H7 (cell line): ENCODE measurements at regions not wholly inside any gene's neighbourhood (a gene's known extent, or its start where the extent isn't known, plus 50 kb on each side); places are given as distances from the start of the nearest gene placed in this dataset.
"Not testable (repeated sequence)": the region's sequence is repeated elsewhere in the genome, so short reads cannot be mapped to it uniquely, and the experiment has no call there.

ENCODE experiments used
- DNase-seq: peaks from one replicate; pipeline ENCODE4 v3.0.0; 2012
- H3K27me3 ChIP-seq: 2 replicates; pipeline ENCODE4 v1.6.0; 2011; ENCODE audit warnings: mild to moderate bottlenecking, low read length; ENCODE audit not compliant: control insufficient read depth, insufficient read depth
- H3K36me3 ChIP-seq: replicated peaks from 2 replicates; pipeline ENCODE4 v1.5.1; 2011; ENCODE audit warnings: low read length; ENCODE audit not compliant: control insufficient read depth, insufficient read depth
- H3K4me3 ChIP-seq: 2 replicates; pipeline ENCODE4 v1.5.1; 2011; ENCODE audit warnings: low read depth, mild to moderate bottlenecking, control low read depth, low read length, moderate library complexity; ENCODE audit not compliant: insufficient read depth

DNA sequence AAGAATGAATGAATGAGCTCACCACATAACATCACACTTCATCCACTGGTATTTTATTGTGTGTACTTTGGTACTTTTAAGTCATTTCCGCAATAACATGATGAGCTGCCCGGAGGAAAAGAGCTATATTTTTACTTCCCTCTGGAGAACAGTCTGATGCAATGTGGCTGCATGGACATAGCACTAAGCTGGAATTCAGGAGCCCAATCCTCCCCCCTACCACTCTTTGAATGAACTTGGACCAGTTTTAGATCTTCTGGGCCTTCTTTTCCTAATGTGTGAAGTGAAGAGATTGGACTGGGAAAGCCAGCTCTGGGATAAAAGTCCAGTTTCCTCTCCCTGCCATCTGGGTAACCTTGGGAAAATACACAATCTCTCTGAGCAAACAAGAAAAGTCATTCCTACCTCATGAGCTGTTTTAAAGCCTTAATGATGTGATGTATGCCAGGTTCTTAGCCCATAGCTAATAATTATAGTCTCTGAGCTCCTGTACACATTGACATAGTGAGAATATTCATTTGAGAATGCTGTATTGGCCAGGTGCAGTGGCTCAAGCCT lies 79.3 kb downstream of the ABCC12 start:
- H3K27me3 ChIP-seq = no peaks in the 10 kb centered on the region
- H3K36me3 ChIP-seq = no peaks in the 10 kb centered on the region
- H3K4me3 ChIP-seq = no peak overlapping the region
- no peak for DNase-seq

DNA sequence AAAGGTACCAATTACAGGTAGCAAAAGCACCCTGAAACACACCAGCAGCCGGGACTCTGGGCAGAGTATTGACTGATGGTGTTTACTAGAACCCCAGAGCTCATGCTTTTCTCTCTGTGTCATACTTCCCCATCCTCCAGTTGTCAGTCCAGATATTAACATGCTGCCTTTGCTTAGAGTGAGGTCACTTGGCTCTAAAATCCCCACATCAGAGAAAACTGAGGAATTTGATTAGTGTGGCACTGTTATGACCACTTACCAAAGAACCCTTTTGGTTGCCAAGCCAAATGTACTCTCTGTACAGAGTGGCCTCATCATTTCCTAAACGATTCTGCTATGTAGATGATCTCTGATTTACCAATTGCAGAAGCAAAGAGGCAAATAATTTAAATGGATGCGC lies 80.4 kb downstream of the ABCC12 start:
- H3K4me3 ChIP-seq = no peak overlapping the region
- DNase-seq = no peak
- no peaks in the 10 kb centered on the region for H3K36me3 ChIP-seq
- H3K27me3 ChIP-seq = no peaks in the 10 kb centered on the region

DNA sequence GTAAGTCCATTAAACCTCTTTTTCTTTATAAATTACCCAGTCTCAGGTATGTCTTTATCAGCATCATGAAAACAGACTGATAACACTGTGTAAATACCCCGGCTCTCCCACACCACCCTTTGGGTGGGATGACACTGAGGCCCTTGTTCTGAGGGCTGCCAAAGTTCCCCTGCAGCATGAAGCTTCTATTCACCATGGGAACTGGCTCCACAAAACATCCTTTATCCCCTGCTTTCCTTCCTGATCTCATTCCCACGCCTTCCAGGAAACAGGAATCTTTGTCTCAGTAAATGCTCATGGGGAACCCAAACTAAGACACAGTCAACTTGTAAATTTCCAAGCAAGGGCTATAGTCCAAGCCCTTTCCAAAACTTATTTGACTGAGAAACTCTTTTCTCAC lies 88.4 kb downstream of the ABCC12 start:
- no peak overlapping the region for H3K4me3 ChIP-seq
- H3K27me3 ChIP-seq = no peaks in the 10 kb centered on the region
- H3K36me3 ChIP-seq = no peaks in the 10 kb centered on the region
- DNase-seq = no peak

DNA sequence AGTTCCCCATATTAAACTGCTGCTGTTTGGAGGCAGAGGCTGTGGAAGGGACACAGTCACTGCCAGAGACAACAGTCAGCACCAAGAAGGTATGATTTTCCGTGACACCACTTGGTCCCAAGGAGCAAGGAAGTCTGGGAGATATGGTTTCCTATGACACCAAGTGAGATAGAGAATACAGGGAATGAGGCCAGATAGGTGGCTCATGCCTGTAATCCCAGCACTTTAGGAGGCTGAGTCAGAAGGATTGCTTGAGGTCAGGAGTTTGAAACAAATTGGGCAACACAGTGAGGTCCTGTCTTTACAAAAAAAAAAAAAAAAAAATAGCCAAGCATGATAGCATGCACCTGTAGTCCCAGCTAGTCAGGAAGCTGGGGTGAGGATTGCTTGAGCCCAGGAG lies 90.8 kb downstream of the ABCC12 start:
- Histone ChIP-seq H3K27me3 (no peaks in the 10 kb centered on the region), H3K36me3 (no peaks in the 10 kb centered on the region), H3K4me3 (no peak overlapping the region)
- no peak for DNase-seq

DNA sequence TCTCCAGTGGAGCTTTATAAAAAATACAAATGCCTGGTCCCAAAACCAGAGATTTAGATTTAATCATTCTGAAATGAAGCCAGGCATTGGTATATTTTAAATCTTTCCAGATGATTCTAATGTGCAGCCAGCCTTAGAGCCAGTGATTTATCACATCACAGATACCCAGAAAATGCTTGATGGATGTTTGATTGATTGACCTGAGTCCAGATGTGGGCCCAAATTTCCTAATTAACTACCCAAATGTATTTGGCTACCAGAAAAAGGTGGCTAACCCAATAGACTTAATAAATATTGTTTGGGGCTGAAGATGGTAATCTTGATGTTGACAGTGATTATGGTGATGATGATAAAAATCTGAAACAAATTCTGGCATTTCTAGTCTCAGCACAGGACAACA lies 93.1 kb downstream of the ABCC12 start:
- Histone ChIP-seq H3K4me3 (no peak overlapping the region), H3K27me3 (no peaks in the 10 kb centered on the region), H3K36me3 (no peaks in the 10 kb centered on the region)
- no peak for DNase-seq

DNA sequence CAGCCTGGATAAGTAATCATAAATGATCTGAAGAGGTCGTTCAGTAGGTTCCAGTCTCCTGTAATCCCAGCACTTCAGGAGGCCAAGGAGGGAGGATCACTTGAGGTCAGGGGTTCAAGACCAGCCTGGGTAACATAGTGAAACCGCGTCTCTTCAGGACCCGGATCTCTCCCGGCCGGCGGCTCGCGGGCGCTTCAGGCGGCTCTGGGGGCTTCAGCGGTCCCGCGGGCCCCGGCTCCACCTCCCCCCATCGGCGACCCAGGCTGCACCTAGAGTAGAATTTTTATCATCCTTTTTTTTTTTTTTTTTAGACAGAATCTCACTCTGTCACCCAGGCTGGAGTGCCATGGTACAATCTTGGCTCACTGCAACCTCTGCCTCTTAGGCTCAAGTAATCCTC lies 95.9 kb downstream of the ABCC12 start:
- Histone ChIP-seq H3K36me3 (no peaks in the 10 kb centered on the region), H3K27me3 (no peaks in the 10 kb centered on the region), H3K4me3 (no peak overlapping the region)
- no peak for DNase-seq

DNA sequence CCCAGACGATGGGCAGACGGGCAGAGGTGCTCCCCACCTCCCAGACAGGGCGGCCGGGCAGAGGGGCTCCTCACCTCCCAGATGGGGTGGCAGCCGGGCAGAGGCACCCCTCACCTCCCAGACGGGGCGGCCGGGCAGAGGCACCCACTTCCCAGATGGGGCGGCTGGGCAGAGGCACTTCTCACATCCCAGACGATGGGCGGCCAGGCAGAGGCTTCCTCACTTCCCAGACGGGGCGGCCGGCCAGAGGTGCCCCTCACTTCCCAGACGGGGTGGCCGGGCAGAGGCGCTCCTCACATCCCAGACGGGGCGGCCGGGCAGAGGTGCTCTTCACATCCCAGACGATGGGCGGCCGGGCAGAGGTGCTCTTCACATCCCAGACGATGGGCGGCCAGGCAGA lies 96.6 kb downstream of the ABCC12 start:
- not testable (repeated sequence) for H3K36me3 ChIP-seq, H3K27me3 ChIP-seq, DNase-seq

DNA sequence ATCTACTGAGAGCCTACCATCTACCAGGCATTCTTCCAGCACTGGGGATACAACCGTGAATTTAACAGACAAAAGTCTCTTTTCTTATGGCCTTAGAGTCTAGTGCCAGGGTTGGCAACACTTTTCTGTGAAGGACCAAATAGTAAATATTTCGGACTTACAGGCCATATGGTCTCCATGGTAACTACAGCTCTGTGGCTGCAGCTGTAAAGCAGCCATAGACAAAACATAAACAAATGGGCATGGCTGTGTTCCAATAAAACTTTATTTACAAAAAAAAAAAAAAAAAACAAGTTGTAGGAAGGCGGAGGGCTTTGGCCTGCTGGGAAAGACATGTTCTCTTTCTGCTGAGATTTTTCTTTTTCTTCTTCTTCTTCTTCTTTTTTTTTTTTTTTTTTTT lies 98.7 kb downstream of the ABCC12 start:
- H3K36me3 ChIP-seq = no peaks in the 10 kb centered on the region
- no peak for DNase-seq
- H3K27me3 ChIP-seq = no peaks in the 10 kb centered on the region
- H3K4me3 ChIP-seq = no peak overlapping the region

More for the DNA sequence above, 96.6 kb downstream of the ABCC12 start:
- H3K4me3 ChIP-seq = not testable (repeated sequence)

DNA sequence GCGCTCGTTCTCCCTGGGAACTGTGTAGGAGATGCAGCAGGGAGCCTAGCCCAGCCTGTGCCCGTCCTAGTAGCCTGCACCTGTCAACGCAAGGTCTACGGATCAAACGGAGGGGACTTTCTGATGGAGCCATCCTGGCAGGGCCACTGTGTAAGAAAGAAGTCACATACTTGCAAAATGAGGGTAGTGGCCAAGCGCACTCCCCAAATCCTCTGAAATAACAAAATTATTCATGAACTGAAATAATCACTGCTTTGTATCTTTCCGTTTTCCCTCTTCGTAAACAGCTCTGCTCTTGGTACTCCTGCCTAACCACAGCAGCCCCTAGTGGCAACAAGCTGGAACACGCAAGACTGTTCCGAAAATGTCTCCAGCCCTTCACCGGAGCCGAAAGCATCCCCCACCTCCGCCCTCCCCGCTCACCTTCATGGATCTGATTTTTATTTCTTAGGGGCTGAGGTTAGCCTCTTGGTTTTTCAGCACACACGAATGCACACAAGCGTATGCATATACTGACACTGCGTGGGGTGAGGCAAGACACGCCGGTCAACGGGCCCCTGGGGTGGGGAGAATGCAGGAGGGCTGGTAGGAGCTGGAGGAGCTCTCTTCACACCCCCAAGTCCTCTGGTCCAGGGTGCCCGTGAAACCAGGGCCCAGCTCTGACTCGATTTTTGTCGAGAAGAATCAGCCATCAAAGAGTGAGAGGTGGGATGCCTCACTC lies 100.8 kb downstream of the ABCC12 start:
- peak; percentile 76 for DNase-seq
- no peak overlapping the region for H3K4me3 ChIP-seq
- H3K36me3 ChIP-seq = no peaks in the 10 kb centered on the region
- H3K27me3 ChIP-seq = no peaks in the 10 kb centered on the region

DNA sequence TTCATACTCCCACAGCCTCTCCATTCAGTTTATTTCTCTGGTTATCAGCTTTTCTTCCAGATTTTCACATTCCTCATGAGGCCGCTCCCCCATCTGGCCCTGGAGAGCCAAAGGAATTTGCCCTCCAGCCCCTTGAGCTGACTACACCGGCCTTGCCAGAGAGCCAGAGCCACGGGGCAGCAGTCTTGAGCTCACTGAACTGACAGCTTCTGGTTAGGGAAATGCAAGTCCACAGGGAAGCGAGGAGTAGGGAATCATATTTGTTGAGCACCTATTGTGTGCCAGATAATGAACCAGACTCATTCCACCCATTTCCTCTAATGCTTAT lies 102.4 kb downstream of the ABCC12 start:
- Histone ChIP-seq H3K27me3 (no peaks in the 10 kb centered on the region), H3K4me3 (no peak overlapping the region), H3K36me3 (no peaks in the 10 kb centered on the region)
- DNase-seq = peak; percentile 44

DNA sequence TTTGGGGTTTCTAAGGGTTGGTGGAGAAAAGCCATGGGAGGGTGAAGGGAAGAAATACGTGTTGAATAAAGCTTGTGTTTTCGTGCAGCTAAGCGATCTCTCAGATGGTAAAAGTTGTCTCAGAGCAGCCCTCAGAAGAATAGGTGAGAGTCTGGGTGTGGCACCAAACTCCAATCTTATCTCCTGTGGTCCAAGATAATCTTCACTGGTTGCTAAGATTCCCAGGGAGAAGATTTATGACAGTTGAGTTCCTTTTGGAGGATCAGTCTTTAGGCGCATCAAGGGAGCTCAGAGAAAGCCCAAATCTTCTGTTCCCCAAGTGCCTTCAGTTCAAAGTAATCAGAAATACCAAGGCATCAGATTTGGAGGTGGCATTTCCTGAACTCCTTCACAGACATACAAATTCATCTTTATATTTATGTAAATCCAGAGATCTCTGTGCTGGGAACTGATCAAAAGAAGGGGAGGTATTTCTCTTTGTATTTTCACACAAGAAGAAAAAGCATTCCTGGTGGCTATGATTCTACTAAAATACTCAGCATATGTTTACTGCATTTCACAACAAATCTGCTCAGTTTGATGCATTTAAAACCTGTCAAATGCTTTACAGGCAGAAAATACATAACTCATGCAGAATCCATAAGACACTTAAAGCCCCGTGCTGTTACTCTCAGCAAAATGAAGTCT lies 102.9 kb downstream of the ABCC12 start:
- no peak for DNase-seq
- Histone ChIP-seq H3K4me3 (no peak overlapping the region), H3K27me3 (no peaks in the 10 kb centered on the region), H3K36me3 (no peaks in the 10 kb centered on the region)

DNA sequence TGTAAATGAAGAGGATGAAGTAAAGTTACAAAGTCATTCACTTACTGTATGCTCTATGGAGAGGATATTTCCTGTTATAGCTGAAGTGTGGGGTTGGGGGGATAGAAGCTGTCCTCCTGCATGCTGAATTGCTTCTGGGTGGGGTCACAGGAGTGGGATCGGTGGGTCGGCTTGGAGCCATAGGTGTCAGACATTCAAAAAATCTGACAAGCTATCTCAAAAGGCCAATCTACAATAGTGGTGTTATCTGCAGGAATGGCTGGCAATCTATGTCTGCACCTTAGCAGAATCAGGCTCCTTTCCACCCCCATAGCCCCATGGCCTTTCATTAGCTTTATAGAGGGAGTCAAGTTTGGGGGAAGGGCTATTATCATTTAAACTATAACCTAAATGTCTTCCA lies 104.9 kb downstream of the ABCC12 start:
- H3K4me3 ChIP-seq = no peak overlapping the region

DNA sequence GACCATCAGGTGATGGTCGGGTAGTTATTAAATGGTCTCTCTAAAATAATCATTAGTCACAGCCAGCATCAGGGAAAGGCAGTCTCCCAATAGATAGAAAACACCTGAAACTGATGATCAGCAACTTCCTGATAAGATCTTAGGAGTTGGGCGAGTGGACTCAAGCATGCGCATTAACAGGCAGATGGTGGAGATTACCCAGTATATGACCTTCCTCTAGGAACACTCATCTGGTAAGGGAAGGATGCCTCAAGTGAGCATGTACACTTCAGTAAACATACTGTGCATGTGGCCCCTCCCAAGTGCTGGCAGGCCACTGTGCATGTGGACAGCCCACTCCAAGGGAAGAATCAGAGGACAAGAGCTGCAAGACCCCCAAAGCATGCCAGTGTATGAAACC lies 105.9 kb downstream of the ABCC12 start:
- Histone ChIP-seq H3K4me3 (no peak overlapping the region), H3K27me3 (no peaks in the 10 kb centered on the region), H3K36me3 (no peaks in the 10 kb centered on the region)
- no peak for DNase-seq

More for the DNA sequence above, 104.9 kb downstream of the ABCC12 start:
- Histone ChIP-seq H3K27me3 (no peaks in the 10 kb centered on the region), H3K36me3 (no peaks in the 10 kb centered on the region)
- DNase-seq = no peak

DNA sequence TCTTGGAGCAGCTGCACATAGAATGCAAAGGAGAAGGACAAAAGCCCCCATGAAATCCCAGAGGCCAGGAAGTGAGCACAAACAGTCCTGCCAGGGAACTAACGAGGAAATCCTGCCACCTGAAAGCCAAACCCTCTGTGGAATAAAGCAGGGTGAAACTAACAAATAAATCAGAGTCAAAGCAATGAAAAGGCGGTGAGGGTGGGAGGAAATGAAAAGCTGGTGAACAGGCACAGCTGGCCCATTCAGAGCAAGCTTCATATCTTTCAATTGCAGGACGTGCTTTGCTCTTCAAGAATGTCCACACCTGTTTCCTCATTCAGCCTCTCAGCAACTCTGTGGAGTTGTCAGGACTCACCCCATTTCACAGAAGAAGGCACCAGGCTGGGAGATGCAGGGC lies 108.1 kb downstream of the ABCC12 start:
- no peaks in the 10 kb centered on the region for H3K36me3 ChIP-seq
- H3K27me3 ChIP-seq = no peaks in the 10 kb centered on the region; the same call in 1 of the 2 replicates
- DNase-seq = no peak
- H3K4me3 ChIP-seq = no peak overlapping the region

DNA sequence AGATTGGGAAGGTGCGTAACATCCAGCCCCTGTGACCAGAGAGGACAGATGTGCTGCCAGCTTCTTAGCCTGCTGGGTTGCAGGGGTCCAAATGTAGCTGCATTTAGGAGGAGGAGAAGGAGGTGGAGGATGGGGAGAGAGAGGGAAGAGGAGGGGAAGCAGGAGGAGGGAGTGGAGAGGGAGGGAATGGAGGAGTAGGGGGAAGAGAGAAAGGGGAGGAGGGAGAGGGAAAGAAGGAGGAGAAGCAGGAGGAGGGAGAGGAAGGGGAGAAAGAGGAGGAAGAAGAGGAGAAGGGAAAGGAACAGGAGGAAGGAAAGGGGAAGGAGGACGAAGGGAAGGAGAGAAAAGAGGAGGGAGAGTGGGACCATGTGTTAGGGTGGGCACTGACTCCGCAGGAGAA lies 108.6 kb downstream of the ABCC12 start:
- Histone ChIP-seq H3K36me3 (no peaks in the 10 kb centered on the region), H3K4me3 (no peak overlapping the region), H3K27me3 (no peaks in the 10 kb centered on the region; the same call in 1 of the 2 replicates)
- DNase-seq = no peak
